CD4-positive, alpha-beta T cell treated with Interleukin-1 beta for 1 hour (primary cell): ENCODE measurements at regions not wholly inside any gene's neighbourhood (a gene's known extent, or its start where the extent isn't known, plus 50 kb on each side); places are given as distances from the start of the nearest gene placed in this dataset.
A peak's percentile ranks its signal among the peaks of the same experiment; 100 is the strongest.
"Not testable (repeated sequence)": the region's sequence is repeated elsewhere in the genome, so short reads cannot be mapped to it uniquely, and the experiment has no call there.

Experiments used
- DNase-seq, 2 donors: peaks; one replicate each; pipeline ENCODE4 v3.0.0-alpha.2; 2020 to 2022

GRCh38 chr2:89973849-89974248 is 1282.4 kb downstream of the RPIA start:
- DNase-seq = not testable (repeated sequence)

- DNase-seq = not testable (repeated sequence)
These were observed 1288.5 kb downstream of the RPIA start for GRCh38 chr2:89979826-89980537.

GRCh38 chr2:89982246-89982645 is 1290.8 kb downstream of the RPIA start:
- DNase-seq = not testable (repeated sequence)

- DNase-seq = not testable (repeated sequence)
These were observed 1294.2 kb downstream of the RPIA start for GRCh38 chr2:89985650-89986049.

- not testable (repeated sequence) for DNase-seq
These were observed 1295.1 kb downstream of the RPIA start for GRCh38 chr2:89986532-89986931.

GRCh38 chr2:89996779-89997178 is 1305.3 kb downstream of the RPIA start:
- not testable (repeated sequence) for DNase-seq

GRCh38 chr2:90004553-90004952 is 1313.1 kb downstream of the RPIA start:
- DNase-seq = not testable (repeated sequence)

GRCh38 chr2:90010442-90011100 is 1319.1 kb downstream of the RPIA start:
- not testable (repeated sequence) for DNase-seq

- not testable (repeated sequence) for DNase-seq
These were observed 1319.6 kb downstream of the RPIA start for GRCh38 chr2:90011101-90011443.

GRCh38 chr2:90019908-90020307 is 1328.4 kb downstream of the RPIA start:
- DNase-seq = not testable (repeated sequence)

- DNase-seq = not testable (repeated sequence)
These were observed 1329.8 kb downstream of the RPIA start for GRCh38 chr2:90021234-90021633.

GRCh38 chr2:90027231-90027643 is 1335.8 kb downstream of the RPIA start:
- DNase-seq = not testable (repeated sequence)

- DNase-seq = peak in 1 of 2 donors; percentile 18
These were observed 1337.1 kb downstream of the RPIA start for GRCh38 chr2:90028381-90029079.

GRCh38 chr2:90029080-90029428 is 1337.6 kb downstream of the RPIA start:
- DNase-seq = not testable (repeated sequence)

GRCh38 chr2:90032269-90032668 is 1340.8 kb downstream of the RPIA start:
- not testable (repeated sequence) for DNase-seq

GRCh38 chr2:90036335-90036734 is 1344.9 kb downstream of the RPIA start:
- DNase-seq = not testable (repeated sequence)

GRCh38 chr2:90039093-90039492 is 1347.6 kb downstream of the RPIA start:
- not testable (repeated sequence) for DNase-seq

- not testable (repeated sequence) for DNase-seq
These were observed 1356.3 kb downstream of the RPIA start for GRCh38 chr2:90047776-90048175.

GRCh38 chr2:90052113-90052631 is 1360.7 kb downstream of the RPIA start:
- DNase-seq = not testable (repeated sequence)

- DNase-seq = peak in 1 of 2 donors; percentile 7
These were observed 1377.9 kb downstream of the RPIA start for GRCh38 chr2:90069290-90069894.

GRCh38 chr2:90076311-90076710 is 1384.8 kb downstream of the RPIA start:
- no peak for DNase-seq

- no peak for DNase-seq
These were observed 1386.5 kb downstream of the RPIA start for GRCh38 chr2:90077948-90078347.

GRCh38 chr2:90079374-90079773 is 1387.9 kb downstream of the RPIA start:
- DNase-seq = no peak
